ENCODE measurements at regions not wholly inside any gene's neighbourhood (a gene's known extent, or its start where the extent isn't known, plus 50 kb on each side); places are given as distances from the start of the nearest gene placed in this dataset.

GRCh38 chr5:124061663-124062062 lies 549.7 kb downstream of the CSNK1G3 start:
- Histone ChIP-seq H3K9ac (ENCODE audit: low read depth in 1 of 2, low read length in 2 of 2) (no peak overlapping the region), H3K27ac (ENCODE audit: low read depth in 2 of 2, low read length in 2 of 2) (no peak overlapping the region), H3K4me1 (ENCODE audit: control insufficient read depth in 2 of 2, insufficient read depth in 2 of 2, low read length in 2 of 2) (peaks cover 7 to 8% of the 10 kb centered on the region in 2 donors), H3K36me3 (ENCODE audit: control insufficient read depth in 2 of 2, insufficient read depth in 2 of 2, low read length in 2 of 2) (no peaks in the 10 kb centered on the region), H3K9me3 (ENCODE audit: control insufficient read depth in 2 of 2, low read length in 2 of 2) (no peaks in the 10 kb centered on the region), H3K27me3 (ENCODE audit: control insufficient read depth in 2 of 2, insufficient read depth in 2 of 2, low read length in 2 of 2) (no peaks in the 10 kb centered on the region), H3K4me3 (ENCODE audit: low read length in 2 of 2) (no peak overlapping the region)

- no peaks in the 10 kb centered on the region for H3K27me3 ChIP-seq (ENCODE audit: control insufficient read depth in 2 of 2, insufficient read depth in 2 of 2, low read length in 2 of 2)
- H3K4me3 ChIP-seq (ENCODE audit: low read length in 2 of 2) = no peak overlapping the region
- no peak overlapping the region for H3K27ac ChIP-seq (ENCODE audit: low read depth in 2 of 2, low read length in 2 of 2)
- H3K36me3 ChIP-seq (ENCODE audit: control insufficient read depth in 2 of 2, insufficient read depth in 2 of 2, low read length in 2 of 2) = no peaks in the 10 kb centered on the region
- no peaks in the 10 kb centered on the region for H3K9me3 ChIP-seq (ENCODE audit: control insufficient read depth in 2 of 2, low read length in 2 of 2)
- no peak overlapping the region for H3K9ac ChIP-seq (ENCODE audit: low read depth in 1 of 2, low read length in 2 of 2)
- peaks cover 7 to 8% of the 10 kb centered on the region in 2 donors for H3K4me1 ChIP-seq (ENCODE audit: control insufficient read depth in 2 of 2, insufficient read depth in 2 of 2, low read length in 2 of 2)
These were observed 549.1 kb downstream of the CSNK1G3 start for GRCh38 chr5:124061068-124061430.

- Histone ChIP-seq H3K4me3 (ENCODE audit: low read length in 2 of 2) (no peak overlapping the region), H3K9me3 (ENCODE audit: control insufficient read depth in 2 of 2, low read length in 2 of 2) (no peaks in the 10 kb centered on the region), H3K27ac (ENCODE audit: low read depth in 2 of 2, low read length in 2 of 2) (no peak overlapping the region), H3K4me1 (ENCODE audit: control insufficient read depth in 2 of 2, insufficient read depth in 2 of 2, low read length in 2 of 2) (peaks cover 7 to 8% of the 10 kb centered on the region in 2 donors), H3K36me3 (ENCODE audit: control insufficient read depth in 2 of 2, insufficient read depth in 2 of 2, low read length in 2 of 2) (no peaks in the 10 kb centered on the region), H3K9ac (ENCODE audit: low read depth in 1 of 2, low read length in 2 of 2) (no peak overlapping the region), H3K27me3 (ENCODE audit: control insufficient read depth in 2 of 2, insufficient read depth in 2 of 2, low read length in 2 of 2) (no peaks in the 10 kb centered on the region)
These were observed 548.6 kb downstream of the CSNK1G3 start for GRCh38 chr5:124060413-124061067.

GRCh38 chr5:124060011-124060410 lies 548.0 kb downstream of the CSNK1G3 start:
- peaks cover 7 to 8% of the 10 kb centered on the region in 2 donors for H3K4me1 ChIP-seq (ENCODE audit: control insufficient read depth in 2 of 2, insufficient read depth in 2 of 2, low read length in 2 of 2)
- H3K4me3 ChIP-seq (ENCODE audit: low read length in 2 of 2) = no peak overlapping the region
- no peak overlapping the region for H3K9ac ChIP-seq (ENCODE audit: low read depth in 1 of 2, low read length in 2 of 2)
- no peaks in the 10 kb centered on the region for H3K27me3 ChIP-seq (ENCODE audit: control insufficient read depth in 2 of 2, insufficient read depth in 2 of 2, low read length in 2 of 2)
- no peak overlapping the region for H3K27ac ChIP-seq (ENCODE audit: low read depth in 2 of 2, low read length in 2 of 2)
- no peaks in the 10 kb centered on the region for H3K36me3 ChIP-seq (ENCODE audit: control insufficient read depth in 2 of 2, insufficient read depth in 2 of 2, low read length in 2 of 2)
- no peaks in the 10 kb centered on the region for H3K9me3 ChIP-seq (ENCODE audit: control insufficient read depth in 2 of 2, low read length in 2 of 2)

GRCh38 chr5:124059200-124059599 lies 547.2 kb downstream of the CSNK1G3 start:
- Histone ChIP-seq H3K27ac (ENCODE audit: low read depth in 2 of 2, low read length in 2 of 2) (no peak overlapping the region), H3K9ac (ENCODE audit: low read depth in 1 of 2, low read length in 2 of 2) (no peak overlapping the region), H3K27me3 (ENCODE audit: control insufficient read depth in 2 of 2, insufficient read depth in 2 of 2, low read length in 2 of 2) (no peaks in the 10 kb centered on the region), H3K4me3 (ENCODE audit: low read length in 2 of 2) (no peak overlapping the region), H3K9me3 (ENCODE audit: control insufficient read depth in 2 of 2, low read length in 2 of 2) (no peaks in the 10 kb centered on the region), H3K4me1 (ENCODE audit: control insufficient read depth in 2 of 2, insufficient read depth in 2 of 2, low read length in 2 of 2) (peaks cover 7 to 8% of the 10 kb centered on the region in 2 donors), H3K36me3 (ENCODE audit: control insufficient read depth in 2 of 2, insufficient read depth in 2 of 2, low read length in 2 of 2) (no peaks in the 10 kb centered on the region)

- H3K4me1 ChIP-seq (ENCODE audit: control insufficient read depth in 2 of 2, insufficient read depth in 2 of 2, low read length in 2 of 2) = peaks cover 7 to 8% of the 10 kb centered on the region in 2 donors
- H3K9me3 ChIP-seq (ENCODE audit: control insufficient read depth in 2 of 2, low read length in 2 of 2) = no peaks in the 10 kb centered on the region
- no peaks in the 10 kb centered on the region for H3K36me3 ChIP-seq (ENCODE audit: control insufficient read depth in 2 of 2, insufficient read depth in 2 of 2, low read length in 2 of 2)
- H3K27me3 ChIP-seq (ENCODE audit: control insufficient read depth in 2 of 2, insufficient read depth in 2 of 2, low read length in 2 of 2) = no peaks in the 10 kb centered on the region
- H3K4me3 ChIP-seq (ENCODE audit: low read length in 2 of 2) = peak overlapping the region in 1 of 2 donors; percentile 60
- no peak overlapping the region for H3K9ac ChIP-seq (ENCODE audit: low read depth in 1 of 2, low read length in 2 of 2)
- no peak overlapping the region for H3K27ac ChIP-seq (ENCODE audit: low read depth in 2 of 2, low read length in 2 of 2)
These were observed 545.8 kb downstream of the CSNK1G3 start for GRCh38 chr5:124057724-124058231.

GRCh38 chr5:124056991-124057723 lies 545.2 kb downstream of the CSNK1G3 start:
- no peaks in the 10 kb centered on the region for H3K27me3 ChIP-seq (ENCODE audit: control insufficient read depth in 2 of 2, insufficient read depth in 2 of 2, low read length in 2 of 2)
- no peak overlapping the region for H3K27ac ChIP-seq (ENCODE audit: low read depth in 2 of 2, low read length in 2 of 2)
- peaks cover 7 to 8% of the 10 kb centered on the region in 2 donors for H3K4me1 ChIP-seq (ENCODE audit: control insufficient read depth in 2 of 2, insufficient read depth in 2 of 2, low read length in 2 of 2)
- H3K4me3 ChIP-seq (ENCODE audit: low read length in 2 of 2) = peak overlapping the region; percentile 56 to 60
- no peaks in the 10 kb centered on the region for H3K9me3 ChIP-seq (ENCODE audit: control insufficient read depth in 2 of 2, low read length in 2 of 2)
- no peak overlapping the region for H3K9ac ChIP-seq (ENCODE audit: low read depth in 1 of 2, low read length in 2 of 2)
- no peaks in the 10 kb centered on the region for H3K36me3 ChIP-seq (ENCODE audit: control insufficient read depth in 2 of 2, insufficient read depth in 2 of 2, low read length in 2 of 2)

- H3K27ac ChIP-seq (ENCODE audit: low read depth in 2 of 2, low read length in 2 of 2) = no peak overlapping the region
- H3K4me1 ChIP-seq (ENCODE audit: control insufficient read depth in 2 of 2, insufficient read depth in 2 of 2, low read length in 2 of 2) = peaks cover 7 to 8% of the 10 kb centered on the region in 2 donors
- H3K36me3 ChIP-seq (ENCODE audit: control insufficient read depth in 2 of 2, insufficient read depth in 2 of 2, low read length in 2 of 2) = no peaks in the 10 kb centered on the region
- no peak overlapping the region for H3K4me3 ChIP-seq (ENCODE audit: low read length in 2 of 2)
- H3K27me3 ChIP-seq (ENCODE audit: control insufficient read depth in 2 of 2, insufficient read depth in 2 of 2, low read length in 2 of 2) = no peaks in the 10 kb centered on the region
- H3K9ac ChIP-seq (ENCODE audit: low read depth in 1 of 2, low read length in 2 of 2) = no peak overlapping the region
- H3K9me3 ChIP-seq (ENCODE audit: control insufficient read depth in 2 of 2, low read length in 2 of 2) = no peaks in the 10 kb centered on the region
These were observed 544.5 kb downstream of the CSNK1G3 start for GRCh38 chr5:124056326-124056990.

GRCh38 chr5:124055751-124056150 lies 543.8 kb downstream of the CSNK1G3 start:
- Histone ChIP-seq H3K27me3 (ENCODE audit: control insufficient read depth in 2 of 2, insufficient read depth in 2 of 2, low read length in 2 of 2) (no peaks in the 10 kb centered on the region), H3K4me3 (ENCODE audit: low read length in 2 of 2) (no peak overlapping the region), H3K9ac (ENCODE audit: low read depth in 1 of 2, low read length in 2 of 2) (no peak overlapping the region), H3K9me3 (ENCODE audit: control insufficient read depth in 2 of 2, low read length in 2 of 2) (no peaks in the 10 kb centered on the region), H3K36me3 (ENCODE audit: control insufficient read depth in 2 of 2, insufficient read depth in 2 of 2, low read length in 2 of 2) (no peaks in the 10 kb centered on the region), H3K4me1 (ENCODE audit: control insufficient read depth in 2 of 2, insufficient read depth in 2 of 2, low read length in 2 of 2) (peaks cover 7 to 8% of the 10 kb centered on the region in 2 donors), H3K27ac (ENCODE audit: low read depth in 2 of 2, low read length in 2 of 2) (no peak overlapping the region)

GRCh38 chr5:124054564-124054963 lies 542.6 kb downstream of the CSNK1G3 start:
- H3K4me1 ChIP-seq (ENCODE audit: control insufficient read depth in 2 of 2, insufficient read depth in 2 of 2, low read length in 2 of 2) = peaks cover 7 to 8% of the 10 kb centered on the region in 2 donors
- H3K4me3 ChIP-seq (ENCODE audit: low read length in 2 of 2) = no peak overlapping the region
- no peaks in the 10 kb centered on the region for H3K27me3 ChIP-seq (ENCODE audit: control insufficient read depth in 2 of 2, insufficient read depth in 2 of 2, low read length in 2 of 2)
- no peak overlapping the region for H3K9ac ChIP-seq (ENCODE audit: low read depth in 1 of 2, low read length in 2 of 2)
- H3K9me3 ChIP-seq (ENCODE audit: control insufficient read depth in 2 of 2, low read length in 2 of 2) = no peaks in the 10 kb centered on the region
- no peak overlapping the region for H3K27ac ChIP-seq (ENCODE audit: low read depth in 2 of 2, low read length in 2 of 2)
- H3K36me3 ChIP-seq (ENCODE audit: control insufficient read depth in 2 of 2, insufficient read depth in 2 of 2, low read length in 2 of 2) = no peaks in the 10 kb centered on the region

Data from mucosa of rectum (tissue), 2 donors.